ENCODE measurements at regions not wholly inside any gene's neighbourhood (a gene's known extent, or its start where the extent isn't known, plus 50 kb on each side); places are given as distances from the start of the nearest gene placed in this dataset.
"Not testable (repeated sequence)": the region's sequence is repeated elsewhere in the genome, so short reads cannot be mapped to it uniquely, and the experiment has no call there.

DNA sequence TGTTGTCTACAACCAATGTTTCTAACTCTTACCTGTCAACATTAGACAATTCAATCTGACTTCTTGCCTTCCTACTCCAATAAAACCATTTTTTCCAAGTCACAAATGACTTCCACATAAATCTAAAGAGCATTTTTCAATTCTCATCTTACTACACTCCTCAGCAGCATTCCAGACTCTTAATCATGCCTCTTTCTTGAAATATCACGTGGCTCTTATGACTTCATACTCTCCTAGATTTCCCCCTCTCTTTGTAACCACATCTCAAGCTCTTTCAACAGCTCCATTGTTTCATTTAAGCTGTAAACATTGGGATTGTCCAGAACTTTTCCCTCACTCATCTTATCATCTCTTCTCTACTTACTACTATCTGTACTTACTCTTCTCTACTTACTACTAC lies 666.6 kb downstream of the TTLL7 start:
- TF ChIP-seq, protein P1, sequence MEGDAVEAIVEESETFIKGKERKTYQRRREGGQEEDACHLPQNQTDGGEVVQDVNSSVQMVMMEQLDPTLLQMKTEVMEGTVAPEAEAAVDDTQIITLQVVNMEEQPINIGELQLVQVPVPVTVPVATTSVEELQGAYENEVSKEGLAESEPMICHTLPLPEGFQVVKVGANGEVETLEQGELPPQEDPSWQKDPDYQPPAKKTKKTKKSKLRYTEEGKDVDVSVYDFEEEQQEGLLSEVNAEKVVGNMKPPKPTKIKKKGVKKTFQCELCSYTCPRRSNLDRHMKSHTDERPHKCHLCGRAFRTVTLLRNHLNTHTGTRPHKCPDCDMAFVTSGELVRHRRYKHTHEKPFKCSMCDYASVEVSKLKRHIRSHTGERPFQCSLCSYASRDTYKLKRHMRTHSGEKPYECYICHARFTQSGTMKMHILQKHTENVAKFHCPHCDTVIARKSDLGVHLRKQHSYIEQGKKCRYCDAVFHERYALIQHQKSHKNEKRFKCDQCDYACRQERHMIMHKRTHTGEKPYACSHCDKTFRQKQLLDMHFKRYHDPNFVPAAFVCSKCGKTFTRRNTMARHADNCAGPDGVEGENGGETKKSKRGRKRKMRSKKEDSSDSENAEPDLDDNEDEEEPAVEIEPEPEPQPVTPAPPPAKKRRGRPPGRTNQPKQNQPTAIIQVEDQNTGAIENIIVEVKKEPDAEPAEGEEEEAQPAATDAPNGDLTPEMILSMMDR (IDR thresholded peaks at IDR 0.05; ENCODE audit: low read depth, low read length), result not testable (repeated sequence)
- TF ChIP-seq, protein P2, sequence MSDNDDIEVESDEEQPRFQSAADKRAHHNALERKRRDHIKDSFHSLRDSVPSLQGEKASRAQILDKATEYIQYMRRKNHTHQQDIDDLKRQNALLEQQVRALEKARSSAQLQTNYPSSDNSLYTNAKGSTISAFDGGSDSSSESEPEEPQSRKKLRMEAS (IDR thresholded peaks at IDR 0.05; ENCODE audit: low read depth, low read length), result not testable (repeated sequence)

All from NB4 (cell line).